HG03432 (cell line): ENCODE measurements at regions not wholly inside any gene's neighbourhood (a gene's known extent, or its start where the extent isn't known, plus 50 kb on each side); places are given as distances from the start of the nearest gene placed in this dataset.
A peak's percentile ranks its signal among the peaks of the same experiment; 100 is the strongest.
"Not testable (repeated sequence)": the region's sequence is repeated elsewhere in the genome, so short reads cannot be mapped to it uniquely, and the experiment has no call there.

Source experiments
- ATAC-seq: cut with Tn5 transposase; IDR thresholded peaks from one replicate; pipeline ENCODE4 v1.9.1; 2021; ENCODE audit warnings: mild to moderate bottlenecking, moderate library complexity; ENCODE audit not compliant: unreplicated experiment

DNA sequence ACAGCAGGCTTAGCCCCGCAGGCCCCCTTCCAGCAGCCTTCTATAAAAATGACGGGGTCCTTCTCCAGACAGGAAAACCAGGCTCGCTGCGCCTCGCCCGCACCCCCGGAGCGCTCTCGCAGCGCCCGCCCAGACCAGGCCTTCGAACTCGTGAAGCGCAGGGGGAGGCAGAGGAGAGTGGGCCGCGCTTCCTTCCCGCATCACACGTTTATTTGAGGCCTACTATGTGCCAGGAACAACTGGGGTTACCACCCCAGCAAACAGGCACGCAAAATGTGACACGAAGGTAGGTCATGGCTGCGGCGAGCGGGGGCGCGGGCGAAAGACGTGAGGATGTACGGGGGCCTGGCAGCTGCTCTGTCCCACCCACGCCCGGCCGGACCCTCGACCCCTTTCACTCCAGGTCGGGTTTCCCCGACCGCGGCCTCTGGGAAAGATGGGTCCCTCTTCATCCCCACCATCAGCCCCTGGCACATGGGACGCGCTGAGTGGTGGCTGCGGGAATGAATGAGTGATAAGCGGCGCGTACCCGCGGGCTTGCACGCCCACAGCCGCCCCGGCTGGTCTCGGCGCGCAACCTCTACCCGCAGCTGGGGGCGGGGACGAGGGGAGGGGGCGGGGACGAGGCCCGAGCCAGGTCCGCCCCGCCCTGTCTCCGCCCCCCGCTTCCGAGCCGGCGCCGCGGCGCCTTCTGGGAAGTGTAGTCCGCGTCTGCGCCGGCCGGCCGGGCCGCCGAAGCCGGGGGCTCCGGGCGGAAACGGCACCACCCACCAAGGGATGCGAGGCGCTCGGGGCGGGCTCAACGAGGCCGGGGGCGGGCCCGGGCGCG lies 59.1 kb downstream of the ZNF467 start:
- peak; percentile 95 for ATAC-seq

DNA sequence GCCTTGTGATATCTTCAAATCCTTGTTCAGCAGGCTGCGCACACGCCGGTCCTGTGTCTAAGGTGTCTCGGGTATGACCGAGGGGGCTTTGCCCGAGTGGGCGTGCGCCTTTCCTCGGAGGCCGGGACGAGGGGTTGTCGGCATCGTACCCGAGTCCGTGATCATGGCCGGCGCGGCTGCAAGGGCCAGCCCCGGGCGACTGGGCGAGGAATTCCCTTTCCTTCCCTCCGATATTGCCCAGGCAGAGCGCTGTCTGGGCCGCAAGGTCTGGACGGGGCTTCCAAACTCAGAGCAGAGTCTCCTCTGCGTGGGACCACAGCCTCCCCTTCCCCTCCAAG lies 59.7 kb downstream of the ZNF467 start:
- no peak for ATAC-seq

DNA sequence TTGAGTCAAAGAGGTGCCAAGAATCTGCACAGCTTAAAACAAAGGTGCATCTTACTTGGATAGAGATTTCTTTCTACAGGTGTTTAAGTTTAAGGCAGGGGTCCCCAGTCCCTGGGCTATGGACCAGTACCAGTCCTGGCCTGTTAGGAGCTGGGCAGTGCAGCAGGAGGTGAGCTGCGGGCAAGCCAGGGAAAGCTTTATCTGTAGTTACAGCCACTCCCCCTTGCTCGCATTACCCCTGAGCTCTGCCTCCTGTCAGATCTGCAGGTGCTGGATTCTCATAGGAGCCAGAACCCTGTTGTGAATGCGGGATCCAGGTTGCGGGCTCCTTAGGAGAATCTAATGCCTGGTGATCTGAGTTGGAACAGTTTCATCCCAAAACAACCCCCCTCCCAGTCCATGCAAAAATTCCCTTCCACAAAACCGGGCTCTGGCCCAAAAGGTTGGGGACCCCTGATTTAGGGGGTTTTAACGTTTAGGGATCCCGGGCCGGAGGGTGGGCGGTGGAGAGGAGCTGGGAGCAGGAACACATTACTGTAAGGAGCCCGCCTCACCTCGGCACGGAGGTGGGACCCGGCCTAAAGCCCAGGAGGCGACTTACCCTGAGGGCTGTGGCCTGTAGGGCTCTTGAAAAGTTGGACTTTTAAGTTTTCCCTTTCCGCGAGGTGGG lies 60.2 kb downstream of the ZNF467 start:
- no peak for ATAC-seq

DNA sequence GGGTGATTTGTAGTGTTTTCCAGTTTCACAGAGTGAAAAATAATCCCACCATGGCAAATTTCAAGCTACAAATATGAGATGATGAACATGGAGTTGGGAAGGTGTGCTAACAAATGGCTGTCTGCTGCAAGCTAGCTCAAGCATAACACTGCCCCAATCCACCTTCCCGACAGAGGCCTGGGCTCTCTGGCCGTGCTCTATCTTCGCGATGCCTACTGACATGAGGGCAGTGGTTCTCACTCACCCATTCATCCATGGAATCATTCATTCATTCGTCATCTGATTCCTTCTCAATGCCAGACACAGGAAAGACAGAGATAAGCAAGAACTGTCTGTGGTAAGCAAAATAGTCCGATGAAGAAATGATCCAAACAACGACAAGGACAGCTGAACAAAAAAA lies 65.4 kb downstream of the ZNF467 start:
- no peak for ATAC-seq

DNA sequence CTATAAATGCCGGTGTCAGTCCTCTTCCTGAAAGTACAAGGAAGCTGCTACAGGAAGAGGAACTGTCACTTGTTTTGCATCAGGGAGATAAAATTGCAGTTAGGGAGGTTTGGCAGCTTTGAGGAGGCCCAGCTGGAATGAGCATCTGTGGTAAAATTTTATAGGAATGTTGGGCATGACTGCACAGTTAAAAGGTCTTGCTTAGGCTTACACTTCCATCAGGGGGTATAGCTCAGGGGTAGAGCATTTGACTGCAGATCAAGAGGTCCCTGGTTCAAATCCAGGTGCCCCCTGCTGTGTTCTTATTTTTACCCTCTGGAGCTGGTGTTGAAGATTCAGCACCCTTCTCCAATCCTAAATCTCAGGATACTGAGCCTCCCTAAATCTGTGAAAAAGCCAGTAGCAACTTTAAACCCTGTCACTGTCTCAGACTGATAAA lies 65.9 kb downstream of the ZNF467 start:
- ATAC-seq = no peak

DNA sequence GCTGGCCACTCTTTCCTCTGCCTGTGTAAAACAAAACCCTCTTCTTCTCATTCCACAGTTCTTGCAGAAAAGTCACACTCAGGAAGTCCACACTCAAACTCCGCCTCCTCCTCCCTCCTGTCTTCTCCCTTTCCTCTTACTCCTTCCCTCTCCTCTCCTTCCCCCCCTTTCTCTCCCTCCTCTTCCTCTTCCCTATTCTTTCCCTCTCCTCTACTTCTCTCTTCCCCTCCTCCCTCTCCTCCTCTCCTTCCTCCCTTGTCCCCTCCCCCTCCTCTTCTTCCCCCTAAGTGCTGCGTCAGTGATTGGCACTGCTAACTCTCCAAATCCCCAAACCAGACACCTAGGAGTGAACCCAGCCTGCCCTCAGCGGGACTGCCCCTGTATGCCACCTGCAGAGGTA lies 67.0 kb downstream of the ZNF467 start:
- ATAC-seq = no peak

DNA sequence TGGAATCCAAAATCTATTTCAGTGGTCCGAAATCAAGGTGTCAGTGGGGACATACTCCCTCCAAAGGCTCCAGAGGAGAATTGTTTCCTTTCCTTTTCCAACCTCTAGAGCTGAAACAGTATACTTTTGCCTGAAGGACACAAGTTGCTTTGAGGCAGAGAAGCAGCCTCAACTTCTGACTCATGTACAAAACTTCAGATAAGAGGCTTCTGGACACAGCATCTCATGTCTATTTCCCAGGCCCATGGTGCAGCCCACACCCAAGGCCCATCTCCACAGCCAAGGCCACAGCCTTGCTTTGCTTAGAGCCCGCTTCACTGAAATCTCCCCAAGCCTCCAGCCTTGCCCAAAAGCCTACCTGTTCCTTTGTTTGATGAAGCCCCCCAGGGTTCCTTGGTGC lies 68.9 kb downstream of the ZNF467 start:
- ATAC-seq = no peak

DNA sequence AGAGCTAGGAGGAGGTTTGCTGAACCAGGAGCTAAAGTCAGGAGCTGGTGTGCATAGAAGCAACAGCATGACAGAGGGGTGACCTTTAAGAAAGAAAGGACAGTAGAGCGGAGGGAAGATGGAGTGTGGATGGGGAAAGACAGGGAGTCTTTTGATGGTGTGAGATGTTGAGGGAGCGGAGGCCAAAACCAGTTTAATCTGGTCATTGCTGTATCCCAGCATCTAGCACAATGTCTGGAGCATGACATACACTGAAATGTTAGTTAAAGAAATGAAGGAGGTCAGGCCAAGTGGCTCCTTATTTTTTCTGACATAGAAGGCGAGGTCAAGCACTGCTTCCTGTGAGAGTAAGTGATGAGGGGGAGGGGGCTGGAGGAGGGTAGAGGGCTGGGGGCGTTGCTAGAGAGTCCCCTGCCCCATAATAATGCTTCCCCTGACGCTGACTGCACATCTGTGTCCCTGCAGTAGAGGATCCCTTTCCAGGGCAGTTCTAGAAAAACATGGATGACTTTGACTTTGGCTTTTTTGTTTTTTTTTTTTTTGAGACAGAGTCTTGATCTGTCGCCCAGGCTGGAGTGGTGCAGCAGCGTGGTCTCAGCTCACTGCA lies 70.2 kb downstream of the ZNF467 start:
- ATAC-seq = no peak

DNA sequence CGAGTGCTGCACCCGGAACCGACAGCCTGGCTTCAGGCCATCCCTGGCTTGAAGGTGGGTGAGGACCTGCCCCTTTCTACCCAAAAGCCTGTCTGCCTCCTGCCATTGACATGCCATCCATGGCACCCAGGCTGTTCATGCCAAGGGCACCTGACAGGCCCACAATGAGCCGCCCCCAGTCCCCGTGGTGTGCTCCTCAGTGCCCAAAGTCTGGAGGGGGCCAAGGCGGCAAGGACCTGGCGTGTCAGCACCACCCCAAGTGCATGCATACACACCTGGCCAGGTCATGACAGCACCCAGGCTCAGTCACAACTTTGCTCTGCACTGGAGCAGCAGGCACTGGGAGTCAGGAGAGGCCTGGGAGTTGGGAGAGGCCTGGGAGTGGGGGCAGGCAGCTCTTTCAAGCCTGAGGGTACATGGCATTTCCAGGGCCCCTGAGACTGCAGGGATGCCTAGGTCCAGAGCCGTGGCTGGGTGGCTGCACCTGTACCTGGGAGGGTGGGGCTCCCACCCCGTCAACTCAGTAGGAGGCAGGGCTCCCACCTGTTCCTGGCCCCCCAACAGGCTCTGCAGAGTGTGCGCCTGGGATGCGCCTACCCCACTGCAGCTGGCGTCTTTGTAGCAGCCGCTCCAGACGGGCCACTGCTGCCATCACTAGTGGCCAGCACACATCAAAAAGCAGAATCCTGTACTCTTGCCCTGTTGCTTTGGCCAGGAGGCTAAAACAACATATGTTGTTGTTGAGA lies 71.7 kb downstream of the ZNF467 start:
- no peak for ATAC-seq

DNA sequence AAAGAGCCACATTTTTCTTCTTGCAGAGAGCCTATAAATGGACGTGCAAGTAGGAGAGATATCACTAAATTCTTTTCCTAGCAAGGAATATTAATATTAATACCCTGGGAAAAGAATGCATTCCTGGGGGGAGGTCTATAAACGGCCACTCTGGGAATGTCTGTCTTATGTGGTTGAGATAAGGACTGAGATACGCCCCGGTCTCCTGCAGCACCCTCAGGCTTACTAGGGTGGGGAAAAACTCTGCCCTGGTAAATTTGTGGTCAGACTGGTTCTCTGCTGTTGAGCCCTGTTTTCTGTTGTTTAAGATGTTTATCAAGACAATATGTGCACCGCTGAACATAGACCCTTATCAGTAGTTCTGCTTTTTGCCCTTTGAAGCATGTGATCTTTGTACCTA lies 75.6 kb downstream of the ZNF467 start:
- ATAC-seq = not testable (repeated sequence)

DNA sequence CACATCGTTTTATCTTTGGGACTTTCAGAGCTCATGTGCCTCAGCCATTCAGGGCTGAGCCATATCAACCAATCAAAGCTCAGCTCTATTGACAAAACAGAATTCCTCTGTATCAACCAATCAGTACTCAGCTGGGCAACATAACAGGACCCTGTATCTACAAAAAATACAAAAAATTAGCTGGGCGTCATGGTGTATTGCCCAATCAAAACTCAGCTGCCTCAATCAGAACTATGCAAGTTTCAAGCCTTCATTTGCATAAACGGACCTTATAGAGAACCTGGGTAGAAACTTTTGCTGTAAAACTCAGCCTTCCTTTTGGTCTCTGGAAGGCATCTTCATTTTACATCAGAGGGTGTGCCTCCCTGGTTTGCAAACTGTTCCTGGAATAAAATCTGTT lies 77.1 kb downstream of the ZNF467 start:
- no peak for ATAC-seq

DNA sequence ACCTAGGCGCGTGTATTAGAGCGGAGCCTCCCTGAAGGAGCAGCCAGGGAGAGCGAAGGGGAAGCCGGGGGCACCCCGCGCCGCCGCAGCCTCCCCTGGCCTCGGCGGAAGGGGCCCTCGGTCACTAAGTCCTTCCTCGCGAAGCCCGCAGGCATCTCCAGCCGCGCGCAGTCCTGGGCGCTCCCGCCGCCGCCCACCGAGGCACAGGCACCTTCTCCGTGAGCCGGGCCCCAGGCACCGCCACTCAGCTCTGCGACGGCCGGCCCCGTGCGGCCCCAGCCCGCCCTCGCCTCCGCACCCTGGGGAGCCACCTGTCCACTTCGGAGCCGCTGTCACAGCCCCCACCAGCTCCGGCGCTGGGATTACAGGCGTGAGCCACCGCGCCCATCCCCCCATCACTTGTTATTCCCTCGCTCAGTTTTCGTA lies 80.8 kb downstream of the ZNF467 start:
- no peak for ATAC-seq

DNA sequence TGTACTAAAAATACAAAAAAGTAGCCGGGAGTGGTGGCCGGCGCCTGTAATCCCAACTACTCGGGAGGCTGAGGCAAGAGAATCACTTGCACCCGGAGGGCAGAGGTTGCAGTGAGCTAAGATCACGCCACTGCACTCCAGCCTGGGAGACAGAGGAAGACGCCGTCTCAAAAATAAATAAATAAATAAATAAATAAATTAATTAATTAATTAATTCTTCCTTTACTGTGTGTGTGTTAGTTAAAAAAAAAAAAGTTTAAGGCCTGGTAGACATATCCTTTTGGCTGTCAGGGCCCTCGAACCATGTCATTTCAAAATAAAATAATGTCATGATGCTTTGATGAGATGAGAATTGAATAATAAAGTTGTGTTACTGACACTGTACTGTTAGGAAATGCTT lies 81.3 kb downstream of the ZNF467 start:
- ATAC-seq = no peak

DNA sequence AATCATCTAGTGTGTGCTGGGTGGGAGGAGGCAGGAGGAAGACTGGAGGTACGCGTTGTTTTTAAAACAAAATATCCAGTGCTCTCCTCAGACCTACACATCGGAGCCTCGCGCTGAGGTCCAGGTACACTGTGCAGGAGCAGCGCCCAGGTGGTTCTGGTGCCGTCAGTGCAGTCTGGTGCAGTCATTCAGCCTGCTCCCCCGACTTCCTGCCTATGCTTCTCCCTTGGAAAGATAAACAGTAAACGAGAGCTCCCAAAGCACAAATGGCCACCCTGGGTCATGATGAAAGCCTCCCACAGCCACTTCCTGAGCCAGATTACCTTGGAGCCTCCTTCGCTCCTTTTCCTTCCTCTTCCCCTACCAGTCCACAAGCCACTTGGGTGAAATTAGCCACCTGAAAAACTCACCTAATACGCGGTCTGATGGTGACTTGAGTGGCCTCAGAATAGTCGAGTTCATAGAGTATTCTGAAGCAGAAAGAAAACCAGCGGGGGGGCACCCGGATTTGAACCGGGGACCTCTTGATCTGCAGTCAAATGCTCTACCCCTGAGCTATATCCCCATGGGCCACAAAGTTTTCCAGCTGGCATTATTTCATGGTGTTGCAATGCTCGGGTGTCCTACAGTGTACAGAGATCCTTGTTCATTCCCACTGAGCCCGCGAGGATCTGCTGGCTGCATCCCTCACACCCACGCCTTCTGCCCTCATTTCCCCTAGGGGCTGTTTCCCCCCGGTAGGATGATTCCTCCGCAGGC lies 82.5 kb downstream of the ZNF467 start:
- no peak for ATAC-seq

DNA sequence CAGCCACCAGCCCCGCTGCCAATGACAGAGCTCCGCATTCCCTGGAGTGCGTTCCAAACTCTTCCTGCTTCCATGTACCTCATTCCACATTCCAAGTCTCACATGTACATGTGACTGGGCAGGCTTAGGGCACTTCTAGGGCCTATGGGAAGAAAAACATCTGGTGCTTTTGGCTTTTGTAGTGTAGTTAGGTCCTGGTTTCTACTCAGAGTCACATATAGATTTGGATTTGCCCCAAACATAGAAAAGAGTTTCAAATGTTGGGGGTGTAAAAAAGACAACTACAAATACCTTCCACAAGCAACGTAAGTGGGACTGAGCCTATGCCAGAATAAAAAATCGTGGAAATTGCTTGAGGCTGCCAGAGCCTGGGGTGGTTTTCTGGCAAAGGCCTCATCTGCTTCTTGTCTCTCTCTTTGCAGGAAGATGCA lies 84.1 kb downstream of the ZNF467 start:
- ATAC-seq = no peak

DNA sequence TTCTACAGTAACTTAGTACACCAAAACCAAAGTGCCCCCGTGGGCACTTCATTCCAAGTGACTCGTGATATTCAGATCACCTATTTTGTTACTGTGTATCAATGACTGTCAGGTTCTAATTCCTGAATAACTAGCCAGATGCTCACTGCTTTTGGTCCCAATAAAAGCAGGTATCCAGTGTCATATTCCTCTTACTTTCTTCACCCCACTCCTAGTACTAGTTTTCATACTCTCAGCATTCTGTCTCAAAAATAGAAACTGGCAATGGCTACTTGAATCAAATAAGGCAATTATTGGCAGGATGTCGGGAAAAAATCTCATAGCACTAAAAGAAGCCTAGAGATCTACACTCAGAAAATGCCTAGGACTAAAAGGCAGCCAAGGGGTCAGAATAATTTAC lies 84.6 kb downstream of the ZNF467 start:
- ATAC-seq = no peak

DNA sequence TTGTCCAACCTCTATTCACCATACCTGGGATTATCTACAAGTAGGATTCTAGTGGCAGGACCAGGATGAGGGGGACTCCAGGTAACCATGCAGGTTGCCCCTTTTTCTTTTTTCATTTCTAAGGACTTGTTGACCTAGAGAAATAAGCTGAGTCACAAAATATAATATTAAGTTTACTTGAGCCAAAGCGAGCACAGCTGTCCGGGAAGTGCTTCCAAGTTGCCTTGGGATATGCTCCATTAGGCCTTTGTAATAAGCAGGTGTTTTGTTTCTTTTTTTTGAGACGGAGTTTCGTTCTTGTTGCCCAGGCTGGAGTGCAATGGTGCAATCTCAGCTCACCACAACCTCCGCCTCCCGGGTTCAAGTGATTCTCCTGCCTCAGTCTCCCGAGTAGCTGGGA lies 85.6 kb downstream of the ZNF467 start:
- ATAC-seq = not testable (repeated sequence)

DNA sequence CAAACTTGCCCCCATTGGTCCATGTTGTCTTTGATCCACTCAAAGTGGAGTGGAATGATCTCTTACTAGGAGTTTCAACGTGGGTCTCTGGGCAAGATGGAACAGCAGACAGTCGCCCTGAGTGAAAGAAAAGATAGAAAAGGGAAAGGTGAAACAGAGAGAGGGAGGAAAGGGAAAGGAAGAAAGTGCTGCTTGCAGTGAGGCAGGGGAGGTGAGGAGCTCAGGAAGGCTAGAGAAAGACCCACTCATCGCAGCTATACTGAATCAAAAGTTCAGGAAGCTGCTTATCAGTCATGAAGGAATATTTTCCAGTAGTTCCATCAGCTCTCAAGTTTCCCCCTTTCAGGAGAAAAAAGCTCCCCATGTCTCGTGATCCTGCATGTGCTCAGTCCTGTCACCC lies 86.9 kb downstream of the ZNF467 start:
- no peak for ATAC-seq

DNA sequence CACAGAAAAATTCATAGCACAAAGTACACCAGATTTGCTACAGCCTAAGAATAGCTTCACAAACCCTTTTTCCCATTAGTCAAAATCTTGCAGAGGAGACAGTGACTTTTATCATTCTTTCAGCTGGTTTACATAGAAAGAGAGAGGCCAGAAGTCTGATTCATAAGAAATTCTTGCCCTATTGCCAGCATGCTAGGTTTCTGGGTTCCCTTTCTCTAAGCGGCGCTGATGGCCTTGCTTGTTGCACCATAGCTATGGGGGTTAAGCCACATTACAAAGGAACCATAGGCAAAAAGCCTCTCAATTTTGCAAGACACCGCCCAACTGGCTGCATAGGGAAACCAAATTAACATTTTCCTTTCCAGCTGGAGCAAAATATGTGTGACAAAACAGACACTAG lies 87.4 kb downstream of the ZNF467 start:
- ATAC-seq = no peak

DNA sequence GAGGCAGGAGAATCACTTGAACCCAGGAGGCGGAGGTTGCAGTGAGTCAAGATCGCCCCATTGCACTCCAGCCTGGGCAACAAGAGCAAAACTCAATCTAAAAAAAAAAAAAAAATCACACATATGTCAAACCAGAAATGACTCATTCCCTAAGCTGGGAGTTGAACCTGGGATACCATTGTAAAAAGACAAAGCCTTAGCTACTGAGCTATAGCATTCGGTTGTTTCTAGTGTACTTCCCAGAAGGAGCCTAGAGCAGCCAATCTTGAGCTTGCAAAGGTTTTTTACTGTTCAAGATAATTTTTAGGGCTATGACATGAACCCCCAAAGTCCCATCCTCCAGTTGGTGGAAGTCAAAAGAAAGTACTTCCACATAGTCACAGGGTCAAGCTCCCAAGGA lies 87.9 kb downstream of the ZNF467 start:
- no peak for ATAC-seq

DNA sequence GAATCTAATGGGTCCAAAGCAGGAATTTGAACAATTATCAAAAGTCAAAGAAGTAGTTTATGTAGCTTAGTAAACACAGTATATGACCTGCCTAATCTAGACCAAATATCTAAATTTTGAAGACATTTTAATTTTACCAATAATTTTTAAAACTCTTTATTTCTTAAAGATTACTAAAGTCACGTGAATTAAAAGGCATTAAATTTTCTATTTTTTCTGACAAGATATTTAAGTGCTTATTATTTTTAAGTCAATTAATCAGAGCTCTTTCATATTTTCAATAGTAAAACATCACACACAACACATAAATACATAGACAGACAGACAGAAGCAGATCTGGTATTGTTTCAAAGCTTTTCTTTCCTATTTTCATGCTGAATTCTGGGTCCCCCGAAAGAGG lies 89.5 kb downstream of the ZNF467 start:
- ATAC-seq = no peak
